PC-3 (cell line): ENCODE measurements at regions not wholly inside any gene's neighbourhood (a gene's known extent, or its start where the extent isn't known, plus 50 kb on each side); places are given as distances from the start of the nearest gene placed in this dataset.
A peak's percentile ranks its signal among the peaks of the same experiment; 100 is the strongest.

Experiments used
- ATAC-seq: fragments of 200-7000 bp; cut with Tn5 transposase; 2 replicates; pipeline ENCODE4 v1.9.1; 2020; ENCODE audit warnings: mild to moderate bottlenecking, moderate library complexity
- BruUV-seq: library from RNA; stranded (reverse); fragments of 400-500 nt; replicated peaks from 2 replicates; lab custom pipeline; 2021; lab: Mats Ljungman, UMichigan
- CTCF ChIA-PET: fragments of 300-600 bp; sonication (Branson Sonifier 250); formaldehyde crosslinking; loops from one replicate; lab custom pipeline; 2022; ENCODE audit warnings: antibody characterized with exemption; lab: Charles Lee
- POLR2A ChIA-PET: fragments of 300-600 bp; sonication (Branson Sonifier 250); formaldehyde crosslinking; loops from one replicate; lab custom pipeline; 2022; ENCODE audit warnings: antibody characterized with exemption; ENCODE audit not compliant: unreplicated experiment; lab: Charles Lee
- DNase-seq: peaks from one replicate; pipeline ENCODE4 v3.0.0-alpha.2; 2015
- H2AFZ ChIP-seq: fragments of 300-600 bp; sonication (generic); 2 replicates; pipeline ENCODE4 v1.6.0; 2016; ENCODE audit warnings: antibody characterized with exemption, low read length
- H3F3A ChIP-seq: fragments of 300-600 bp; sonication (generic); one replicate; pipeline ENCODE4 v1.6.0; 2017; ENCODE audit warnings: antibody characterized with exemption, low read length, control low read depth, mild to moderate bottlenecking; ENCODE audit not compliant: unreplicated experiment
- H3K27ac ChIP-seq: fragments of 300-600 bp; sonication (generic); 2 replicates; pipeline ENCODE4 v1.5.1; 2016; ENCODE audit warnings: mild to moderate bottlenecking, low read length
- H3K27me3 ChIP-seq: fragments of 300-600 bp; sonication (generic); 2 replicates; pipeline ENCODE4 v1.6.1; 2016; ENCODE audit warnings: low read length, mixed read lengths
- H3K36me3 ChIP-seq: fragments of 300-600 bp; sonication (generic); 2 replicates; pipeline ENCODE4 v1.6.1; 2016; ENCODE audit warnings: low read depth, mixed run types, low read length, mixed read lengths
- H3K4me1 ChIP-seq: fragments of 300-600 bp; sonication (generic); 2 replicates; pipeline ENCODE4 v1.5.1; 2016; ENCODE audit warnings: low read length; ENCODE audit not compliant: insufficient read depth
- H3K4me2 ChIP-seq: fragments of 300-600 bp; sonication (generic); 2 replicates; pipeline ENCODE4 v1.6.0; 2016; ENCODE audit warnings: low read length
- H3K4me3 ChIP-seq: fragments of 300-600 bp; sonication (generic); 2 replicates; pipeline ENCODE4 v1.5.1; 2016; ENCODE audit warnings: mild to moderate bottlenecking, low read length, mixed read lengths
- H3K79me2 ChIP-seq: fragments of 300-600 bp; sonication (generic); 2 replicates; pipeline ENCODE4 v1.6.1; 2017; ENCODE audit warnings: low read length, mixed read lengths
- H3K9ac ChIP-seq: fragments of 300-600 bp; sonication (generic); 2 replicates; pipeline ENCODE4 v1.6.0; 2016; ENCODE audit warnings: mild to moderate bottlenecking, low read length
- H3K9me2 ChIP-seq: fragments of 300-600 bp; sonication (generic); replicated peaks from 2 replicates; pipeline ENCODE4 v1.6.1; 2016; ENCODE audit warnings: mixed run types, low read length, mixed read lengths
- H3K9me3 ChIP-seq: fragments of 300-600 bp; sonication (generic); 2 replicates; pipeline ENCODE4 v1.6.1; 2016; ENCODE audit warnings: low read length, mixed read lengths
- H4K20me1 ChIP-seq: fragments of 300-600 bp; sonication (generic); 2 replicates; pipeline ENCODE4 v1.6.1; 2016; ENCODE audit warnings: low read length, mixed read lengths
- CTCF ChIP-seq: fragments of 300-600 bp; sonication (generic); conservative IDR thresholded peaks from 2 replicates; pipeline ENCODE4 v1.5.1; 2017; ENCODE audit warnings: antibody characterized with exemption, low read depth, mild to moderate bottlenecking, low read length
- EZH2 ChIP-seq: fragments of 300-600 bp; sonication (generic); IDR thresholded peaks from one replicate; pipeline ENCODE4 v1.6.1; 2017; ENCODE audit warnings: antibody characterized with exemption, mild to moderate bottlenecking, low read length; ENCODE audit not compliant: unreplicated experiment
- EZH2phosphoT487 ChIP-seq: fragments of 300-600 bp; sonication (generic); IDR thresholded peaks from 2 replicates; pipeline ENCODE4 v1.6.1; 2018; ENCODE audit warnings: mild to moderate bottlenecking, antibody characterized with exemption, low read length, borderline replicate concordance
- intact Hi-C: fragments of 100-400 bp; cut with micrococcal nuclease; formaldehyde crosslinking; loops from 2 replicates; pipeline ENCODE4 v1.9.0; 2023

GRCh38 chr12:98345308-98345876, 170.0 kb upstream of the TMPO start:
- intact Hi-C loops = no loop called here
- no peaks in the 10 kb centered on the region for H3F3A ChIP-seq
- CTCF ChIA-PET = no interaction called here
- H3K27me3 ChIP-seq = peaks cover 85% of the 10 kb centered on the region
- H3K27ac ChIP-seq = no peak overlapping the region
- no peaks in the 10 kb centered on the region for H3K4me1 ChIP-seq
- ATAC-seq (no peak), DNase-seq (no peak)
- H4K20me1 ChIP-seq = no peaks in the 10 kb centered on the region
- no peak overlapping the region for H3K4me2 ChIP-seq
- no peaks in the 10 kb centered on the region for H3K9me2 ChIP-seq
- BruUV-seq = no TSS peak
- H3K9me3 ChIP-seq = no peaks in the 10 kb centered on the region
- no peak overlapping the region for H3K9ac ChIP-seq
- H2AFZ ChIP-seq = no peak overlapping the region
- H3K4me3 ChIP-seq = no peak overlapping the region
- TF ChIP-seq EZH2 (no peak), CTCF (no peak), EZH2phosphoT487 (no peak)
- H3K36me3 ChIP-seq = no peaks in the 10 kb centered on the region
- POLR2A ChIA-PET = no interaction called here
- no peaks in the 10 kb centered on the region for H3K79me2 ChIP-seq

GRCh38 chr12:98351089-98351488, 164.3 kb upstream of the TMPO start:
- H2AFZ ChIP-seq = no peak overlapping the region
- ChIA-PET CTCF (no interaction called here), POLR2A (no interaction called here)
- no peaks in the 10 kb centered on the region for H3K36me3 ChIP-seq
- no peaks in the 10 kb centered on the region for H3K9me3 ChIP-seq
- H3K4me3 ChIP-seq = no peak overlapping the region
- peaks cover 31% of the 10 kb centered on the region for H3K27me3 ChIP-seq
- no peaks in the 10 kb centered on the region for H3F3A ChIP-seq
- DNase-seq (no peak), ATAC-seq (no peak)
- no peak for TF ChIP-seq EZH2phosphoT487
- TF ChIP-seq EZH2 = no peak
- no peak for TF ChIP-seq CTCF
- H3K4me1 ChIP-seq = peaks cover 11% of the 10 kb centered on the region
- H3K27ac ChIP-seq = no peak overlapping the region
- H3K4me2 ChIP-seq = no peak overlapping the region
- H3K79me2 ChIP-seq = no peaks in the 10 kb centered on the region
- no peak overlapping the region for H3K9ac ChIP-seq
- intact Hi-C loops = no loop called here
- BruUV-seq = no TSS peak
- H3K9me2 ChIP-seq = no peaks in the 10 kb centered on the region
- H4K20me1 ChIP-seq = no peaks in the 10 kb centered on the region

GRCh38 chr12:98351784-98352183, 163.6 kb upstream of the TMPO start:
- intact Hi-C loops = no loop called here
- no peak overlapping the region for H3K27ac ChIP-seq
- no peaks in the 10 kb centered on the region for H3K36me3 ChIP-seq
- no peaks in the 10 kb centered on the region for H4K20me1 ChIP-seq
- H3K79me2 ChIP-seq = no peaks in the 10 kb centered on the region
- 0 out of 2 replicates have a peak overlapping the region, but pooled peaks have one; percentile 21 for H2AFZ ChIP-seq
- peaks cover 24% of the 10 kb centered on the region; the same call in 1 of the 2 replicates for H3K27me3 ChIP-seq
- H3K9me3 ChIP-seq = no peaks in the 10 kb centered on the region
- H3K4me3 ChIP-seq = no peak overlapping the region
- no TSS peak for BruUV-seq
- no peaks in the 10 kb centered on the region for H3K9me2 ChIP-seq
- no peak for TF ChIP-seq EZH2phosphoT487
- TF ChIP-seq EZH2 = no peak
- TF ChIP-seq CTCF = no peak
- no peaks in the 10 kb centered on the region for H3F3A ChIP-seq
- no peak overlapping the region for H3K4me2 ChIP-seq
- ATAC-seq (no peak), DNase-seq (no peak)
- ChIA-PET CTCF (interaction anchor here (0.5 kb wide), 1 partner anchor 215 kb away, joined by 8 read pairs; no protein-coding TSS in a partner anchor), POLR2A (no interaction called here)
- H3K9ac ChIP-seq = no peak overlapping the region
- H3K4me1 ChIP-seq = peaks cover 11% of the 10 kb centered on the region
